ENCODE measurements at regions not wholly inside any gene's neighbourhood (a gene's known extent, or its start where the extent isn't known, plus 50 kb on each side); places are given as distances from the start of the nearest gene placed in this dataset.

GRCh38 chr9:121550041-121550440, 50.4 kb upstream of the GGTA1 start:
- FAIRE-seq (no peak), DNase-seq (ENCODE audit: low read depth) (no peak)
- TF ChIP-seq EZH2 (IDR thresholded peaks at IDR 0.05; ENCODE audit: insufficient read depth, low read length) = no peak
- TF ChIP-seq, protein P1, sequence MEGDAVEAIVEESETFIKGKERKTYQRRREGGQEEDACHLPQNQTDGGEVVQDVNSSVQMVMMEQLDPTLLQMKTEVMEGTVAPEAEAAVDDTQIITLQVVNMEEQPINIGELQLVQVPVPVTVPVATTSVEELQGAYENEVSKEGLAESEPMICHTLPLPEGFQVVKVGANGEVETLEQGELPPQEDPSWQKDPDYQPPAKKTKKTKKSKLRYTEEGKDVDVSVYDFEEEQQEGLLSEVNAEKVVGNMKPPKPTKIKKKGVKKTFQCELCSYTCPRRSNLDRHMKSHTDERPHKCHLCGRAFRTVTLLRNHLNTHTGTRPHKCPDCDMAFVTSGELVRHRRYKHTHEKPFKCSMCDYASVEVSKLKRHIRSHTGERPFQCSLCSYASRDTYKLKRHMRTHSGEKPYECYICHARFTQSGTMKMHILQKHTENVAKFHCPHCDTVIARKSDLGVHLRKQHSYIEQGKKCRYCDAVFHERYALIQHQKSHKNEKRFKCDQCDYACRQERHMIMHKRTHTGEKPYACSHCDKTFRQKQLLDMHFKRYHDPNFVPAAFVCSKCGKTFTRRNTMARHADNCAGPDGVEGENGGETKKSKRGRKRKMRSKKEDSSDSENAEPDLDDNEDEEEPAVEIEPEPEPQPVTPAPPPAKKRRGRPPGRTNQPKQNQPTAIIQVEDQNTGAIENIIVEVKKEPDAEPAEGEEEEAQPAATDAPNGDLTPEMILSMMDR (IDR thresholded peaks at IDR 0.05; ENCODE audit: insufficient read depth, low read depth, low read length) = no peak
- Mint-ChIP-seq H3K4me1 (ENCODE audit: low read depth, unreplicated experiment) (peaks cover 5% of the 10 kb centered on the region), H3K4me3 (ENCODE audit: unreplicated experiment) (peak overlapping the region; percentile 34), H3K9me3 (ENCODE audit: unreplicated experiment) (peaks cover 2% of the 10 kb centered on the region), H3K27me3 (ENCODE audit: low read depth, unreplicated experiment) (peaks cover 18% of the 10 kb centered on the region), H3K36me3 (ENCODE audit: low read depth, unreplicated experiment) (no peaks in the 10 kb centered on the region), H3K27ac (ENCODE audit: unreplicated experiment) (no peak overlapping the region)
- peak overlapping the region; percentile 87 for H3K4me2 ChIP-seq (ENCODE audit: low read length)
- H3K27me3 ChIP-seq (ENCODE audit: insufficient read depth, low read length) = peaks cover 12% of the 10 kb centered on the region
- no peak overlapping the region for H3K27ac ChIP-seq (ENCODE audit: low read depth, low read length)
- H3K4me3 ChIP-seq (ENCODE audit: insufficient read depth, low read depth, low read length) = no peak overlapping the region
- no peaks in the 10 kb centered on the region for H4K20me1 ChIP-seq (ENCODE audit: insufficient read depth, low read length)
- no peak overlapping the region for H2AFZ ChIP-seq (ENCODE audit: low read depth, low read length)
- H3K36me3 ChIP-seq (ENCODE audit: insufficient read depth, low read length) = no peaks in the 10 kb centered on the region
- H3K79me2 ChIP-seq (ENCODE audit: insufficient read depth, low read length) = no peaks in the 10 kb centered on the region
- peaks cover 12% of the 10 kb centered on the region for H3K4me1 ChIP-seq (ENCODE audit: insufficient read depth, low read length)
- no peak overlapping the region for H3K9ac ChIP-seq (ENCODE audit: low read length)
- no peaks in the 10 kb centered on the region for H3K9me3 ChIP-seq (ENCODE audit: insufficient read depth, low read depth, low read length)

- no peak for DNase-seq (ENCODE audit: low read depth)
- peaks cover 2% of the 10 kb centered on the region for H3K9me3 Mint-ChIP-seq (ENCODE audit: unreplicated experiment)
- no peak overlapping the region for H3K27ac Mint-ChIP-seq (ENCODE audit: unreplicated experiment)
- Histone ChIP-seq H3K9me3 (ENCODE audit: insufficient read depth, low read depth, low read length) (no peaks in the 10 kb centered on the region), H3K4me3 (ENCODE audit: insufficient read depth, low read depth, low read length) (no peak overlapping the region), H3K9ac (ENCODE audit: low read length) (peak overlapping the region; percentile 62), H3K27ac (ENCODE audit: low read depth, low read length) (no peak overlapping the region), H3K4me2 (ENCODE audit: low read length) (peak overlapping the region; percentile 87), H3K4me1 (ENCODE audit: insufficient read depth, low read length) (peaks cover 10% of the 10 kb centered on the region), H4K20me1 (ENCODE audit: insufficient read depth, low read length) (no peaks in the 10 kb centered on the region), H3K27me3 (ENCODE audit: insufficient read depth, low read length) (peaks cover 12% of the 10 kb centered on the region), H2AFZ (ENCODE audit: low read depth, low read length) (peak overlapping the region; percentile 70), H3K79me2 (ENCODE audit: insufficient read depth, low read length) (no peaks in the 10 kb centered on the region), H3K36me3 (ENCODE audit: insufficient read depth, low read length) (no peaks in the 10 kb centered on the region)
- peak overlapping the region; percentile 57 for H3K4me3 Mint-ChIP-seq (ENCODE audit: unreplicated experiment)
- no peaks in the 10 kb centered on the region for H3K36me3 Mint-ChIP-seq (ENCODE audit: low read depth, unreplicated experiment)
- H3K27me3 Mint-ChIP-seq (ENCODE audit: low read depth, unreplicated experiment) = peaks cover 18% of the 10 kb centered on the region
- TF ChIP-seq, protein P1 (IDR thresholded peaks at IDR 0.05; ENCODE audit: insufficient read depth, low read depth, low read length) = peak; percentile 64
- TF ChIP-seq EZH2 (IDR thresholded peaks at IDR 0.05; ENCODE audit: insufficient read depth, low read length) = no peak
- FAIRE-seq = no peak
- peaks cover 5% of the 10 kb centered on the region for H3K4me1 Mint-ChIP-seq (ENCODE audit: low read depth, unreplicated experiment)
Measured at GRCh38 chr9:121550569-121551512, 51.2 kb upstream of the GGTA1 start.

Measured in astrocyte (in vitro differentiated cells and primary cell).